Hepatocyte (in vitro differentiated cells): ENCODE measurements at regions not wholly inside any gene's neighbourhood (a gene's known extent, or its start where the extent isn't known, plus 50 kb on each side); places are given as distances from the start of the nearest gene placed in this dataset.

Experiments used
- DNase-seq: peaks from one replicate; pipeline ENCODE4 v3.0.0-alpha.2; 2016; ENCODE audit warnings: low spot score
- H2AFZ ChIP-seq: fragments of 200-600 bp; sonication (generic); 2 replicates; pipeline ENCODE4 v1.6.0; 2016; ENCODE audit warnings: antibody characterized with exemption, mild to moderate bottlenecking
- H3K27ac ChIP-seq: fragments of 200-600 bp; sonication (generic); 2 replicates; pipeline ENCODE4 v1.5.1; 2016; ENCODE audit warnings: mild to moderate bottlenecking
- H3K27me3 ChIP-seq: fragments of 200-600 bp; sonication (generic); 2 replicates; pipeline ENCODE4 v1.6.1; 2016
- H3K36me3 ChIP-seq: fragments of 200-600 bp; sonication (generic); replicated peaks from 2 replicates; pipeline ENCODE4 v1.5.1; 2016; ENCODE audit warnings: low read depth; ENCODE audit not compliant: insufficient read depth
- H3K4me1 ChIP-seq: fragments of 200-600 bp; sonication (generic); 2 replicates; pipeline ENCODE4 v1.5.1; 2016; ENCODE audit warnings: mild to moderate bottlenecking, moderate library complexity; ENCODE audit not compliant: insufficient read depth
- H3K4me2 ChIP-seq: fragments of 200-600 bp; sonication (generic); 2 replicates; pipeline ENCODE4 v1.6.0; 2016
- H3K4me3 ChIP-seq: fragments of 200-600 bp; sonication (generic); 2 replicates; pipeline ENCODE4 v1.5.1; 2016; ENCODE audit warnings: mild to moderate bottlenecking
- H3K79me2 ChIP-seq: fragments of 200-600 bp; sonication (generic); 2 replicates; pipeline ENCODE4 v1.6.0; 2017; ENCODE audit warnings: mild to moderate bottlenecking
- H3K9me2 ChIP-seq: fragments of 200-600 bp; sonication (generic); replicated peaks from 2 replicates; pipeline ENCODE4 v1.6.0; 2017; ENCODE audit warnings: mild to moderate bottlenecking; ENCODE audit not compliant: insufficient read depth
- H3K9me3 ChIP-seq: fragments of 200-600 bp; sonication (generic); 2 replicates; pipeline ENCODE4 v1.5.1; 2016; ENCODE audit warnings: low read depth, mild to moderate bottlenecking
- H4K20me1 ChIP-seq: fragments of 200-600 bp; sonication (generic); 2 replicates; pipeline ENCODE4 v1.6.0; 2016; ENCODE audit warnings: mild to moderate bottlenecking; ENCODE audit not compliant: insufficient read depth, poor library complexity, severe bottlenecking
- EZH2 ChIP-seq: fragments of 200-600 bp; sonication (generic); IDR thresholded peaks from 2 replicates; pipeline ENCODE4 v1.6.1; 2016; ENCODE audit warnings: antibody characterized with exemption, mild to moderate bottlenecking, borderline replicate concordance
- EZH2phosphoT487 ChIP-seq: fragments of 200-600 bp; sonication (generic); IDR thresholded peaks from one replicate; pipeline ENCODE4 v1.6.1; 2018; ENCODE audit warnings: antibody characterized with exemption, mild to moderate bottlenecking, low read depth, moderate library complexity; ENCODE audit not compliant: unreplicated experiment, severe bottlenecking
- WGBS: methylation state at CpG from one replicate; pipeline ENCODE4 v1.1.6; 2016; ENCODE audit warnings: low lambda C conversion rate; ENCODE audit errors: missing lambda C conversion rate; 5-methylcytosine and 5-hydroxymethylcytosine counted together
- TF ChIP-seq, protein P1 (sequence below): fragments of 200-600 bp; sonication (generic); IDR thresholded peaks from 2 replicates; pipeline ENCODE4 v1.5.1; 2016; ENCODE audit warnings: antibody characterized with exemption, mild to moderate bottlenecking; ENCODE audit not compliant: poor library complexity

DNA sequence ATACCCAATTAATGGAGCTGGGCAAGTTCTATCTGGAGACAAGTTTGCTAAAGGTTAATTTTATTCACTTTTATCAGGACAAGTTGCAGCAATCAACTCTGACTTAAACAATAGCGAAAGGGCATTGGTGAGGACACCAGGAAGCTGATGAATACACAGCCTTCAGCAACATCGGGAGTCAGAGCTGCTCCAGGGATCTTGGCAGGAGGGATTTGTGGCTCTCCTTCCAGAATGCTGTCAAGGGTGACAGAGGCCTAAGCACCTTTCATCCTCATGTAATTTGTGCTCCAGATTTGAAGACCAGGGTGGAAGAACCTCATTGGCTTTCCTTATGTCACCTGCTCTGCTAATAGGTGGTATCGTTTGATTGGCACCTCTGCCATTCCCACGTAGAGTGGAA is 485.6 kb downstream of the NPIPA7 start:
- no peaks in the 10 kb centered on the region for H3K9me3 ChIP-seq
- H3K4me1 ChIP-seq = no peaks in the 10 kb centered on the region
- DNase-seq = no peak
- H3K9me2 ChIP-seq = no peaks in the 10 kb centered on the region
- no peak overlapping the region for H2AFZ ChIP-seq
- H3K4me3 ChIP-seq = no peak overlapping the region
- TF ChIP-seq EZH2 = no peak
- no peak for TF ChIP-seq EZH2phosphoT487
- TF ChIP-seq, protein P1, sequence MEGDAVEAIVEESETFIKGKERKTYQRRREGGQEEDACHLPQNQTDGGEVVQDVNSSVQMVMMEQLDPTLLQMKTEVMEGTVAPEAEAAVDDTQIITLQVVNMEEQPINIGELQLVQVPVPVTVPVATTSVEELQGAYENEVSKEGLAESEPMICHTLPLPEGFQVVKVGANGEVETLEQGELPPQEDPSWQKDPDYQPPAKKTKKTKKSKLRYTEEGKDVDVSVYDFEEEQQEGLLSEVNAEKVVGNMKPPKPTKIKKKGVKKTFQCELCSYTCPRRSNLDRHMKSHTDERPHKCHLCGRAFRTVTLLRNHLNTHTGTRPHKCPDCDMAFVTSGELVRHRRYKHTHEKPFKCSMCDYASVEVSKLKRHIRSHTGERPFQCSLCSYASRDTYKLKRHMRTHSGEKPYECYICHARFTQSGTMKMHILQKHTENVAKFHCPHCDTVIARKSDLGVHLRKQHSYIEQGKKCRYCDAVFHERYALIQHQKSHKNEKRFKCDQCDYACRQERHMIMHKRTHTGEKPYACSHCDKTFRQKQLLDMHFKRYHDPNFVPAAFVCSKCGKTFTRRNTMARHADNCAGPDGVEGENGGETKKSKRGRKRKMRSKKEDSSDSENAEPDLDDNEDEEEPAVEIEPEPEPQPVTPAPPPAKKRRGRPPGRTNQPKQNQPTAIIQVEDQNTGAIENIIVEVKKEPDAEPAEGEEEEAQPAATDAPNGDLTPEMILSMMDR = no peak
- H3K36me3 ChIP-seq = no peaks in the 10 kb centered on the region
- 81% methylated on average over 4 of the region's 4 CpGs for WGBS
- H3K4me2 ChIP-seq = no peak overlapping the region
- no peak overlapping the region for H3K27ac ChIP-seq
- no peaks in the 10 kb centered on the region for H3K79me2 ChIP-seq
- H3K27me3 ChIP-seq = peaks cover 14% of the 10 kb centered on the region
- H4K20me1 ChIP-seq = no peaks in the 10 kb centered on the region

DNA sequence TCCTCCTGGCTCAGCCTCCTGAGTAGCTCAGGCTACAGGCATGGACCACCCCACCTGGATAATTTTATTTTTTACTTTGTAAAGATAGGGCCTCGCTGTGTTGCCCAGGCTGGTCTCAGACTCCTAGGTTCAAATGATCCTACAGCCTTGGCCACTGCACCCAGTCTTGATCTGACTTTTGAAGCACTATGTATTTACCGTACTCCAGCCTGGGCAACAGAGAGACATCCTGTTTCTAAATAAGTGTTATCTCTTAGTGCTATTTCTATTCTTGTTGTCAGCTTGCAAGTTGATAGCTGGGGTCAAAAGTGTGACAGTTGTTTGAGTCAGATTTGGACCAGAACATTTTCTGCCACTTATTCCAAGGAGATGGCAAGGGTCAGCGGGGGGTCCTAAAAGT is 486.4 kb downstream of the NPIPA7 start:
- Histone ChIP-seq H2AFZ (no peak overlapping the region), H3K9me3 (no peaks in the 10 kb centered on the region), H3K79me2 (no peaks in the 10 kb centered on the region), H3K4me3 (no peak overlapping the region), H4K20me1 (no peaks in the 10 kb centered on the region), H3K9me2 (no peaks in the 10 kb centered on the region), H3K27me3 (peaks cover 14% of the 10 kb centered on the region), H3K27ac (no peak overlapping the region), H3K4me1 (no peaks in the 10 kb centered on the region), H3K36me3 (no peaks in the 10 kb centered on the region), H3K4me2 (no peak overlapping the region)
- 91% methylated on average over 3 of the region's 3 CpGs for WGBS
- TF ChIP-seq, protein P1 = no peak
- no peak for TF ChIP-seq EZH2
- no peak for TF ChIP-seq EZH2phosphoT487
- no peak for DNase-seq

DNA sequence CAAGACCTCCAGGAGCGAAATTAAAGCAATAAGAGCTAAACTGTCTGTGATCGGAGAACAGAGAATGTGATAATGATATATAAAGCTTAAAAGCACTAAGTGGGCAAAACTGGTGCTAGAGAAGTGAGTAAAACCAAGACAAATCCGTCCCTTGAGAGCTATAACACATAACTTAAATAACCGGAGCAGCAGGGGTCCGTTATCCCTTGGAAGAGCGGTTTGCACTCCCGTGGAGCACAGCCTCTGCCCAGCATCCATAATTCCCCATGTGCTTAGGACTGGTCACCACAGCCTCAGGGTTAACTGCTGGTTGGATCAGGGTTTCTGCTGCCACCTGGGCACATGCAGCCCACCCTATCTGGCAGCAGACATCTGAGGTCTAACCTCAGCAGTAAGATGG is 489.0 kb downstream of the NPIPA7 start:
- WGBS = 58% methylated on average over 7 of the region's 7 CpGs

DNA sequence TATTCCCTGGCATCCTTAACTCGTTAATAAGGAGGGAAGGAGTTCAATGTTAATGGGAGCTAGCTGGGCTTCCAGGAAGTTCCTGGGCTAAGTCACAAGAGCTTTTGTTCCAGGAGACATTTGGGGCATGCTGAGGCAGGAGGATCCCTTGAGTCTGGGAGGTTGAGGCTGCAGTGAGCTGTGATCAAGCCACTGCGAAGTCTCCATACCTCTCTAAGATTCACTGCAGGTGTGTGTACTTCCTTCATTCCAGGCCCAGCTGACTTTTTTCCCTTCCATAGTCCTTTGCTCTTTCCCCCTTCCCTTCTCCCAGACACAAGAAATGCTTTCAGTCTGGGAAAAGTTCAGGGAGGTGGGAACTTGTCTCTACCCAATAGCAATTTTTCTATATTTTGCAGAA is 489.8 kb downstream of the NPIPA7 start:
- Histone ChIP-seq H4K20me1 (no peaks in the 10 kb centered on the region), H3K27me3 (peaks cover 14% of the 10 kb centered on the region), H2AFZ (no peak overlapping the region), H3K4me1 (no peaks in the 10 kb centered on the region), H3K9me3 (no peaks in the 10 kb centered on the region), H3K4me2 (no peak overlapping the region), H3K36me3 (no peaks in the 10 kb centered on the region), H3K9me2 (no peaks in the 10 kb centered on the region), H3K79me2 (no peaks in the 10 kb centered on the region), H3K4me3 (no peak overlapping the region), H3K27ac (no peak overlapping the region)
- 52% methylated on average over 2 of the region's 2 CpGs for WGBS
- no peak for DNase-seq
- TF ChIP-seq, protein P1 = no peak
- no peak for TF ChIP-seq EZH2phosphoT487
- TF ChIP-seq EZH2 = no peak

More for the DNA sequence above, 489.0 kb downstream of the NPIPA7 start:
- no peaks in the 10 kb centered on the region for H4K20me1 ChIP-seq
- H3K36me3 ChIP-seq = no peaks in the 10 kb centered on the region
- TF ChIP-seq, protein P1 = no peak
- H2AFZ ChIP-seq = no peak overlapping the region
- no peaks in the 10 kb centered on the region for H3K79me2 ChIP-seq
- peaks cover 14% of the 10 kb centered on the region for H3K27me3 ChIP-seq
- no peak overlapping the region for H3K4me2 ChIP-seq
- DNase-seq = no peak
- H3K9me3 ChIP-seq = no peaks in the 10 kb centered on the region
- H3K27ac ChIP-seq = no peak overlapping the region
- no peaks in the 10 kb centered on the region for H3K4me1 ChIP-seq
- no peak overlapping the region for H3K4me3 ChIP-seq
- no peaks in the 10 kb centered on the region for H3K9me2 ChIP-seq
